ENCODE measurements at regions not wholly inside any gene's neighbourhood (a gene's known extent, or its start where the extent isn't known, plus 50 kb on each side); places are given as distances from the start of the nearest gene placed in this dataset.

GRCh38 chr3:31275583-31275982 is 257.1 kb upstream of the STT3B start:
- ChIA-PET CTCF (interaction anchor here (1.3 kb wide), 1 partner anchor 10 kb away, joined by 3 read pairs; no protein-coding TSS in a partner anchor), POLR2A (no interaction called here)
- no peak overlapping the region for H3K4me3 ChIP-seq (replicated peaks in 1 of 3; ENCODE audit: insufficient read depth in 1 of 3, low read depth in 1 of 3, low read length in 3 of 3)
- H3K9me1 ChIP-seq (replicated peaks; ENCODE audit: control insufficient read depth, extremely low read depth, insufficient read depth, low read length) = peaks cover 2% of the 10 kb centered on the region
- peak overlapping the region; percentile 42 for H3K27ac ChIP-seq (ENCODE audit: insufficient read depth, low read depth, low read length)
- H3K36me3 ChIP-seq (ENCODE audit: control insufficient read depth in 2 of 2, extremely low read depth in 1 of 2, insufficient read depth in 2 of 2, low read length in 2 of 2) = no peaks in the 10 kb centered on the region
- H3K9me3 ChIP-seq (replicated peaks; ENCODE audit: control insufficient read depth, insufficient read depth, low read length) = no peaks in the 10 kb centered on the region
- dilution Hi-C loops (cut with MboI; ENCODE audit: extremely low pct_ligation_motif_present, low sequenced_read_pairs) = no loop called here
- H3K9ac ChIP-seq (replicated peaks; ENCODE audit: extremely low read depth, insufficient read depth, low read length) = peak overlapping the region; percentile 34
- TF ChIP-seq, protein P1, sequence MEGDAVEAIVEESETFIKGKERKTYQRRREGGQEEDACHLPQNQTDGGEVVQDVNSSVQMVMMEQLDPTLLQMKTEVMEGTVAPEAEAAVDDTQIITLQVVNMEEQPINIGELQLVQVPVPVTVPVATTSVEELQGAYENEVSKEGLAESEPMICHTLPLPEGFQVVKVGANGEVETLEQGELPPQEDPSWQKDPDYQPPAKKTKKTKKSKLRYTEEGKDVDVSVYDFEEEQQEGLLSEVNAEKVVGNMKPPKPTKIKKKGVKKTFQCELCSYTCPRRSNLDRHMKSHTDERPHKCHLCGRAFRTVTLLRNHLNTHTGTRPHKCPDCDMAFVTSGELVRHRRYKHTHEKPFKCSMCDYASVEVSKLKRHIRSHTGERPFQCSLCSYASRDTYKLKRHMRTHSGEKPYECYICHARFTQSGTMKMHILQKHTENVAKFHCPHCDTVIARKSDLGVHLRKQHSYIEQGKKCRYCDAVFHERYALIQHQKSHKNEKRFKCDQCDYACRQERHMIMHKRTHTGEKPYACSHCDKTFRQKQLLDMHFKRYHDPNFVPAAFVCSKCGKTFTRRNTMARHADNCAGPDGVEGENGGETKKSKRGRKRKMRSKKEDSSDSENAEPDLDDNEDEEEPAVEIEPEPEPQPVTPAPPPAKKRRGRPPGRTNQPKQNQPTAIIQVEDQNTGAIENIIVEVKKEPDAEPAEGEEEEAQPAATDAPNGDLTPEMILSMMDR (IDR thresholded peaks at IDR 0.05; ENCODE audit: extremely low read depth in 1 of 2, insufficient read depth in 1 of 2, low read depth in 1 of 2, low read length in 2 of 2) = no peak
- TF ChIP-seq FOS (IDR thresholded peaks at IDR 0.05; ENCODE audit: borderline replicate concordance, insufficient read depth, low read length) = no peak
- TF ChIP-seq MAX (IDR thresholded peaks at IDR 0.05; ENCODE audit: insufficient read depth, insufficient read length) = no peak
- no peaks in the 10 kb centered on the region for H3K79me2 ChIP-seq (ENCODE audit: control insufficient read depth, insufficient read depth, low read length)
- no peak for DNase-seq (ENCODE audit: low read depth, low spot score)
- no TSS peak for BruUV-seq (replicated peaks)
- no peaks in the 10 kb centered on the region for H3K27me3 ChIP-seq (ENCODE audit: control insufficient read depth in 2 of 2, insufficient read depth in 2 of 2, low read length in 2 of 2)
- peaks cover 38% of the 10 kb centered on the region for H3K4me1 ChIP-seq (ENCODE audit: control insufficient read depth, extremely low read depth, insufficient read depth, low read length)
- H4K20me1 ChIP-seq (replicated peaks; ENCODE audit: control insufficient read depth, extremely low read depth, insufficient read depth, low read length) = no peaks in the 10 kb centered on the region
- no peak overlapping the region for H2AFZ ChIP-seq (ENCODE audit: low read depth, low read length)
- intact Hi-C loops (cut with micrococcal nuclease) = loop anchor here (2.0 kb wide), 1 partner anchor 271 kb away; no protein-coding TSS in a partner anchor
- peak overlapping the region; percentile 38 for H3K4me2 ChIP-seq (ENCODE audit: insufficient read depth, low read length)
- no peak for FAIRE-seq

DNA sequence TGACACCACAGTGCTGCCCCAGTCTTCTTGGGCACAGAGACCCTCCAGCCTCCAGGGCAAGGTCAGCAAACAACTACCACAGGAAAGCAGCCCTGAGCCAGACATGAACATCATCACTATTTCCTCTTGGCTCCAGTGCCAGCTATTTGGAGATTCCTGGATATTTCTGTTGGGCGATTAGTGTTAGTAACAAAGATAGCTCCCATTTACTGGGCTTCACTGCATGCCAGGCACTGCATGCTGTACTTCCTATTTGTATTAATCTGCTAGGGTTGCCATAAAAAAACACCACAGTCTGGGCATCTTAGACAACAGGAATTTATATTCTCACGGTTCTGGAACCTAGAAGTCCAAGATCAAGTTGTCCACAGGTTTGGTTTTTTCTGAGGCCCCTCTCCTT is 255.1 kb upstream of the STT3B start:
- H3K27me3 ChIP-seq (ENCODE audit: control insufficient read depth in 2 of 2, insufficient read depth in 2 of 2, low read length in 2 of 2) = no peaks in the 10 kb centered on the region
- BruUV-seq (replicated peaks) = no TSS peak
- dilution Hi-C loops (cut with MboI; ENCODE audit: extremely low pct_ligation_motif_present, low sequenced_read_pairs) = no loop called here
- H3K4me2 ChIP-seq (ENCODE audit: insufficient read depth, low read length) = peak overlapping the region; percentile 33
- H2AFZ ChIP-seq (ENCODE audit: low read depth, low read length) = peak overlapping the region; percentile 10
- intact Hi-C loops (cut with micrococcal nuclease) = loop anchor here (1.0 kb wide), 3 partner anchors 12 to 255 kb away; partner anchors contain the start of gene STT3B
- H3K4me1 ChIP-seq (ENCODE audit: control insufficient read depth, extremely low read depth, insufficient read depth, low read length) = peaks cover 38% of the 10 kb centered on the region
- peak overlapping the region; percentile 50 for H3K9ac ChIP-seq (replicated peaks; ENCODE audit: extremely low read depth, insufficient read depth, low read length)
- peak; percentile 1 for TF ChIP-seq JUN (IDR thresholded peaks at IDR 0.05; ENCODE audit: borderline replicate concordance, insufficient read depth, insufficient read length, low read depth)
- TF ChIP-seq FOS (IDR thresholded peaks at IDR 0.05; ENCODE audit: borderline replicate concordance, insufficient read depth, low read length) = no peak
- TF ChIP-seq, protein P1 (IDR thresholded peaks at IDR 0.05; ENCODE audit: extremely low read depth in 1 of 2, insufficient read depth in 1 of 2, low read depth in 1 of 2, low read length in 2 of 2) = no peak
- TF ChIP-seq POLR2A (IDR thresholded peaks at IDR 0.05; ENCODE audit: low read depth, low read length) = no peak
- TF ChIP-seq MAX (IDR thresholded peaks at IDR 0.05; ENCODE audit: insufficient read depth, insufficient read length) = no peak
- TF ChIP-seq POLR2AphosphoS5 (IDR thresholded peaks at IDR 0.05; ENCODE audit: insufficient read depth, low read depth, low read length) = peak; percentile 46
- no peak for TF ChIP-seq MYC (IDR thresholded peaks at IDR 0.05; ENCODE audit: low read depth, low read length)
- TF ChIP-seq GATA2 (IDR thresholded peaks at IDR 0.05; ENCODE audit: insufficient read depth, insufficient read length, low read depth, low read length) = peak; percentile 62
- no peak for TF ChIP-seq EZH2 (IDR thresholded peaks at IDR 0.05; ENCODE audit: borderline replicate concordance, low read depth, low read length, severe bottlenecking)
- ChIA-PET CTCF (interaction anchor here (0.7 to 2.7 kb wide), 7 partner anchors 9 to 255 kb away, joined by 3 to 10 read pairs (median 3); partner anchors contain the start of gene STT3B), POLR2A (interaction anchor here (1.0 kb wide), 1 partner anchor 12 kb away, joined by 4 read pairs; no protein-coding TSS in a partner anchor)
- no peaks in the 10 kb centered on the region for H3K79me2 ChIP-seq (ENCODE audit: control insufficient read depth, insufficient read depth, low read length)
- no peaks in the 10 kb centered on the region for H4K20me1 ChIP-seq (replicated peaks; ENCODE audit: control insufficient read depth, extremely low read depth, insufficient read depth, low read length)
- FAIRE-seq = no peak
- peak; percentile 84 for DNase-seq (ENCODE audit: low read depth, low spot score)
- H3K36me3 ChIP-seq (ENCODE audit: control insufficient read depth in 2 of 2, extremely low read depth in 1 of 2, insufficient read depth in 2 of 2, low read length in 2 of 2) = no peaks in the 10 kb centered on the region
- H3K9me1 ChIP-seq (replicated peaks; ENCODE audit: control insufficient read depth, extremely low read depth, insufficient read depth, low read length) = peaks cover 2% of the 10 kb centered on the region
- H3K9me3 ChIP-seq (replicated peaks; ENCODE audit: control insufficient read depth, insufficient read depth, low read length) = no peaks in the 10 kb centered on the region
- peak overlapping the region; percentile 78 for H3K27ac ChIP-seq (ENCODE audit: insufficient read depth, low read depth, low read length)
- no peak overlapping the region for H3K4me3 ChIP-seq (replicated peaks in 1 of 3; ENCODE audit: insufficient read depth in 1 of 3, low read depth in 1 of 3, low read length in 3 of 3)

Data from endothelial cell of umbilical vein (primary cell).